AG04449 (cell line): ENCODE measurements at regions not wholly inside any gene's neighbourhood (a gene's known extent, or its start where the extent isn't known, plus 50 kb on each side); places are given as distances from the start of the nearest gene placed in this dataset.

Source experiments
- CTCF ChIA-PET: fragments of 350-600 bp; formaldehyde crosslinking; extraction: SDS; loops from one replicate; lab custom pipeline; 2021; ENCODE audit warnings: antibody characterized with exemption; lab: Yijun Ruan, JAX
- POLR2A ChIA-PET: fragments of 400-600, 350-600 bp; formaldehyde crosslinking; extraction: SDS; loops from one replicate; lab custom pipeline; 2020; ENCODE audit warnings: antibody characterized with exemption, inconsistent platforms; lab: Yijun Ruan, JAX
- DNase-seq: peaks from one replicate; pipeline ENCODE4 v3.0.0-alpha.2; 2010; ENCODE audit warnings: low read depth, low spot score
- H3K4me3 ChIP-seq: 2 replicates; pipeline ENCODE4 v1.5.1; 2011; ENCODE audit warnings: low read depth, mild to moderate bottlenecking, control low read depth, low read length
- TF ChIP-seq, protein P1 (sequence below): IDR thresholded peaks from one replicate; pipeline ENCODE4 v1.5.1; 2011; ENCODE audit warnings: mild to moderate bottlenecking, moderate library complexity, low read length, control low read depth, inconsistent platforms; ENCODE audit not compliant: insufficient read depth; ENCODE audit errors: missing control alignments

DNA sequence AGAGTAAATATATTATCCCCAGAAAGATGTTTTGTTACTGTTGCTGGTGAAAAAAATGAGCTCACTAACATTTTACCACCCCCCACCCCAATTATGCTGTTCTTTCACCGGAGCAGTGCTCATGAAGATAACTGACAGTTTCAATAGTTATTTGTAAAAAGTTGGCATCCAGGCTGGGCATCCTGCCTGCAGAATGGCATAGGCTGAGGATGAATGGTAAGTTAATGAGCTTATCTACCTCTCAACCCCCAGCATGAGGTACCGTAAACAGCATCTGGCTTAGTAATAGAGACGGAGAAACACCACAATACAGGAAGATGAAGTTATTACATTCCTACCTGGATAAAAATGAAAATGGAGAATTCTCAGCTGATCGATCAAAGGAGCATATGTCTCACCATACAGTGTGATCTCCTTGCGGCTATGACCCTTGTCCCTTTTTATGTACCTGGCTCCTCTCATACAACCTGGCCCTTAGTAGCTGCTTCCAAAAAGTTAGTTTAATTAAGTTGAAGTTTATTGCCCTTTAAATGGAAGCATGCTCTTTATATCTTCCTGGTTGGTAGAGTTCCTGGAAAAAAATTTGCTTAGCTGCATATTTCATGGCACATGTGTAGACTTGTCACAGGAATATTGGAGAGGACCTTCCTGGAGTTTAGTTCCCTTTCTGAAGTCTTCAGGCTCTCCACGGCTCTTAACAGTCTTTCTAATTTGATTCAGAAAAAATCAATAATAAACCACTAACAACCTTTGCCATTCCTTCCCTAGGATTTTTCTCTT lies 61.2 kb upstream of the MPHOSPH6 start:
- no peak for DNase-seq
- ChIA-PET POLR2A (no interaction called here), CTCF (interaction anchor here (0.9 to 7.3 kb wide), 19 partner anchors 10 to 342 kb away, joined by 3 to 96 read pairs (median 6); partner anchors contain the start of gene HSD17B2)
- no peak overlapping the region for H3K4me3 ChIP-seq
- TF ChIP-seq, protein P1, sequence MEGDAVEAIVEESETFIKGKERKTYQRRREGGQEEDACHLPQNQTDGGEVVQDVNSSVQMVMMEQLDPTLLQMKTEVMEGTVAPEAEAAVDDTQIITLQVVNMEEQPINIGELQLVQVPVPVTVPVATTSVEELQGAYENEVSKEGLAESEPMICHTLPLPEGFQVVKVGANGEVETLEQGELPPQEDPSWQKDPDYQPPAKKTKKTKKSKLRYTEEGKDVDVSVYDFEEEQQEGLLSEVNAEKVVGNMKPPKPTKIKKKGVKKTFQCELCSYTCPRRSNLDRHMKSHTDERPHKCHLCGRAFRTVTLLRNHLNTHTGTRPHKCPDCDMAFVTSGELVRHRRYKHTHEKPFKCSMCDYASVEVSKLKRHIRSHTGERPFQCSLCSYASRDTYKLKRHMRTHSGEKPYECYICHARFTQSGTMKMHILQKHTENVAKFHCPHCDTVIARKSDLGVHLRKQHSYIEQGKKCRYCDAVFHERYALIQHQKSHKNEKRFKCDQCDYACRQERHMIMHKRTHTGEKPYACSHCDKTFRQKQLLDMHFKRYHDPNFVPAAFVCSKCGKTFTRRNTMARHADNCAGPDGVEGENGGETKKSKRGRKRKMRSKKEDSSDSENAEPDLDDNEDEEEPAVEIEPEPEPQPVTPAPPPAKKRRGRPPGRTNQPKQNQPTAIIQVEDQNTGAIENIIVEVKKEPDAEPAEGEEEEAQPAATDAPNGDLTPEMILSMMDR, result no peak

DNA sequence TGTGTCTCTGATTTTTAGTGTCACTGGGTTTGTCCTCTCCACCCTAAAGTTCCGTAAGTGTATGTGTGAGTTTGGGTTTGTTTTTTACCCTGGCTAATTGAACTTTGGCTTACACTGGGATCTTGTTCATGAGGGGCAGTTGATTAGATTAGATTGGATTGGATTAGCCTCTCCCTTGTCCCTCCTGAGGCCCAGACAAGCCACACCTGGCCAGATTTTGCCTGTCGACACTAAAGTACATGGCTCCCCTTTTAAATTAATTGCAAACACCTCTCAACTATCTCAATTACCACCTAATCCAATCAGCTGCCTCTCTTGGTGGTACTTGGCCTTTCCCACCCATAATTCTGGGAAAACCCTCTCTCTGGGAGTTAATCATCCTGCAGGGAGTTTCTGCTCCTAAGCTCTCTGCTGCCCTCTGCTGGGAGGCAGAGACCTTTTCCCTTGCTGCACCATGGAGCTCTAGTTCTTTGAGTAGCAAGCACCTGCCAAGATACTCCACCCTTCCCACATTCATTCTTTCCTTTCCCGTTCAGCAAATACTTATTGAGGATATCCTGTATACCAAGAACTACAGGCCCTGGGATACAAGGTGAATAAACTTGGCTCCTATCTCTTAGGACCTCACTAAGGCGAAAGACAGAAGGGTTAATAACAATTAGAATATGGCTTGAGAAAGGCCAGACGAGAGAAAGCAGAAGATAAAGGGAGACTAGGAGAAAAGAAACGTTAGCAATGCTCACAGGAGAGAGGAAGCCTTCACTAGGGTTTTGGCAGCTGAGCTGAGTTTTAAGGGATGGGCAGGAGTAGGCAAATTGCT lies 60.0 kb upstream of the MPHOSPH6 start:
- ChIA-PET CTCF (interaction anchor here (0.5 to 7.3 kb wide), 31 partner anchors 11 to 344 kb away, joined by 3 to 96 read pairs (median 4); partner anchors contain the start of gene HSD17B2), POLR2A (no interaction called here)
- peak; percentile 2 for DNase-seq
- no peak overlapping the region for H3K4me3 ChIP-seq
- TF ChIP-seq, protein P1, result peak; percentile 81

DNA sequence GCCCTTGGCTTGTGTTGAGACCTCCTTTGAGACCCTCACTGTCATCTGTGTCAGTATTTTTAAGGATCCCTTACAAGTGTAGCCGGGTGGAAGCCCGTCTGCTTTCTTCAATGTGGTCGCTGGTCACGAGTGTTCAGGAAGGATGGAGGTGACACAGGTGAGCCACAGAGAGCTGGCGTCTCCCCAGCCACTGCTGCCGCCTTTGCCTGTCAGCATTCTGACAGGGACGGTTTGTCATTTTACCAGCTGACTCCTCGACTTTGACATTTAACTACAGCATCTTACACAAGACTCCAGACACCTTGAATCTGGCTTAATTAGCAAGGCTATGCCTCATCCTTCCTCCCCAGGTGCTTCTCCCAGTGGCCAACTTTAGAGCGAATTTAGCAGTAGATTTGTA lies 56.3 kb upstream of the MPHOSPH6 start:
- CTCF ChIA-PET, result interaction anchor here (2.8 to 7.3 kb wide), 2 partner anchors 285 to 286 kb away, joined by 9 to 96 read pairs; no protein-coding TSS in a partner anchor
- TF ChIP-seq, protein P1, result no peak
- DNase-seq, result no peak
- POLR2A ChIA-PET, result no interaction called here
- no peak overlapping the region for H3K4me3 ChIP-seq

DNA sequence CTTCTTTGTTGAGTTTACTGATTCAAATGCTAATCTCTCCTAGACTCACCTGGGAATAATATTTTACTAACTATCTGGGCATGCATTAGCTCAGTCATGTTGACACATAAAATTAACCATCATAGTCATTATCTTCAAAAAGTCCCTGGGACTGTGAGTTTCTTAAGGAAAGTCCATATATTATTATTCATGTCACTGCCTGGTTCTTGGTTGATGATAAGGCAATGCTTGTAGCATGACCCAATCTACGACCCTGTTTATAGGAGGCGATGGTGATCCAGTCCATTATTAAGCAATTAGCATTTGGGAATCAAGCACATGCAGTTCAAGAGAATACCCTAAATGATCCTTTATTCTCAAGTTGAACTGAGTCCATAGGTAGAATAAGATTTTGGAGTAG lies 54.8 kb upstream of the MPHOSPH6 start:
- ChIA-PET CTCF (interaction anchor here (2.8 kb wide), 1 partner anchor 284 kb away, joined by 9 read pairs; no protein-coding TSS in a partner anchor), POLR2A (no interaction called here)
- TF ChIP-seq, protein P1, result no peak
- no peak for DNase-seq
- no peak overlapping the region for H3K4me3 ChIP-seq

DNA sequence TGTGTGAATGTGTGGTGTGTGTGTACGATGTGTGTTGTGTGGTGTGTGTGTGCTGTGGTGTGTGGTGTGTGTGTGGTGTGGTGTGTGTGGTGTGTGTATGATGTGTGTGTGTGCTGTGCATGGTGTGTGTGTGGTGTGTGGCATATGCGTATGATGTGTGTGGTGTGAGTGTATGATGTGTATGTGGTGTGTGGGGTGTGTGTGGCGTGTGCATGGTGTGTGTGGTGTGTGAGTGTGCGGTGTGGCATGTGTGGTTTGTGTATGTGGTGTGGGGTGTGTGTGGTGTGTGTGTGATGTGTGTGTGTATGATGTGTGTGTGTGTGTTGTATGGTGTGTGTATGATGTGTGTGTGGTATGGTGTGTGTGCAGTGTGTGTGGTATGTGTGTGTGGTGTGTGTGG lies 50.5 kb upstream of the MPHOSPH6 start:
- CTCF ChIA-PET, result no interaction called here
- no peak overlapping the region for H3K4me3 ChIP-seq
- TF ChIP-seq, protein P1, result no peak
- POLR2A ChIA-PET, result no interaction called here
- no peak for DNase-seq
